ENCODE measurements at regions not wholly inside any gene's neighbourhood (a gene's known extent, or its start where the extent isn't known, plus 50 kb on each side); places are given as distances from the start of the nearest gene placed in this dataset.

DNA sequence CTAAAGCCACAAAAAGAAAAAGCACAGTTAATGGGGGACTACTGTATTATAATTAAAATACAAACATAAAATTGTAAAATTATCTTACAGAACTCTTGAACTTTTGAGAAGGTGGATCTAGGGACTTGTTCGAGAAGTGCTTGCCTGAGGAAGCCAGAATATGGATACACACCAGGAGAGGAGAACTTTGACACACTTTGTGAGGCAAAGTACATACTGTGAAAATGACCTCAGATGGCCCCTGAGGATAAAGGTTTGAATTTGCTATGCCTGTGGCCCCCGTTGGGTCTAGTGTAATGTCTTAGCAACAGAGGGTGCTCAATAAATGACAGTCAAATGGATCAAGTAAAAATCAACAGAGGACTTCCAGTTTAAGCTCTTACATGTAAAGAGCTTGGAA is 148.2 kb upstream of the CYP1B1 start:
- H2AK5ac ChIP-seq (ENCODE audit: insufficient read length, low read length): no peak overlapping the region
- H3K27me3 ChIP-seq (ENCODE audit: insufficient read depth, low read length): no peaks in the 10 kb centered on the region
- Mint-ChIP-seq H3K9me3 (peaks cover 0 to 5% of the 10 kb centered on the region in 2 experiments; a peak in 2 of 5 replicates), H3K4me1 (peaks cover 22% of the 10 kb centered on the region in 2 experiments), H3K36me3 (ENCODE audit: insufficient read depth in 1 of 3, low read depth in 3 of 3) (peaks cover 0 to 2% (median 0%) of the 10 kb centered on the region in 3 experiments; a peak in 2 of 7 replicates), H3K27ac (no peak overlapping the region; a peak in 1 of 7 replicates), H3K4me3 (no peak overlapping the region), H3K27me3 (ENCODE audit: low read depth) (peaks cover 33% of the 10 kb centered on the region)
- no peak overlapping the region for H2AFZ ChIP-seq (ENCODE audit: low read length)
- H3T11ph ChIP-seq (ENCODE audit: low read length): no peak overlapping the region
- H3K56ac ChIP-seq (ENCODE audit: insufficient read length, low read depth, low read length): no peak overlapping the region
- no peak overlapping the region for H3K9ac ChIP-seq (ENCODE audit: extremely low read depth, insufficient read length, low read length)
- H3K79me2 ChIP-seq (ENCODE audit: insufficient read depth, low read length): no peaks in the 10 kb centered on the region
- no peak overlapping the region for H4K8ac ChIP-seq (replicated peaks; ENCODE audit: insufficient read length, low read depth, low read length)
- no peak overlapping the region for H4K5ac ChIP-seq (ENCODE audit: insufficient read length, low read depth, low read length)
- DNase-seq: no peak
- no peak overlapping the region for H3K4me2 ChIP-seq (ENCODE audit: insufficient read depth, insufficient read length, low read length)
- H3K4me1 ChIP-seq (ENCODE audit: insufficient read depth, low read length): no peaks in the 10 kb centered on the region; the same call in 1 of the 2 replicates
- no peak overlapping the region for H2BK20ac ChIP-seq (ENCODE audit: low read depth, low read length, poor library complexity, severe bottlenecking)
- no peaks in the 10 kb centered on the region for H4K20me1 ChIP-seq (ENCODE audit: control insufficient read depth, insufficient read depth, insufficient read length)
- H4K91ac ChIP-seq (ENCODE audit: insufficient read length, low read depth, low read length): no peak overlapping the region
- H2BK120ac ChIP-seq (ENCODE audit: low read depth, low read length, poor library complexity, severe bottlenecking): no peak overlapping the region
- no peaks in the 10 kb centered on the region for H3K23me2 ChIP-seq (ENCODE audit: insufficient read length, low read depth, low read length, poor library complexity, severe bottlenecking)
- no peak overlapping the region for H3K14ac ChIP-seq (ENCODE audit: insufficient read depth, low read length)
- H3K27ac ChIP-seq (ENCODE audit: insufficient read length, low read depth, low read length): no peak overlapping the region
- H3K9me3 ChIP-seq (ENCODE audit: control insufficient read depth, low read depth, low read length): no peaks in the 10 kb centered on the region
- no peak overlapping the region for H3K23ac ChIP-seq (ENCODE audit: insufficient read length, low read depth, low read length)
- no peak overlapping the region for H3K18ac ChIP-seq (ENCODE audit: insufficient read length, low read depth, low read length)
- no peak for TF ChIP-seq CTCF (conservative IDR thresholded peaks at IDR 0.05)
- no CpG with 5 or more reads among the region's 2 CpGs for WGBS (ENCODE audit: extremely low coverage, insufficient read length, low lambda C conversion rate)
- no peak overlapping the region for H2BK5ac ChIP-seq (ENCODE audit: insufficient read length, low read length)
- no peak overlapping the region for H2BK15ac ChIP-seq (ENCODE audit: low read depth, low read length)
- no peak overlapping the region for H2BK12ac ChIP-seq (ENCODE audit: insufficient read length, low read depth, low read length)
- no peak overlapping the region for H3K4ac ChIP-seq (ENCODE audit: low read depth, low read length)
- no peaks in the 10 kb centered on the region for H3K79me1 ChIP-seq (ENCODE audit: insufficient read depth, low read depth, low read length, poor library complexity, severe bottlenecking)
